ENCODE measurements at regions not wholly inside any gene's neighbourhood (a gene's known extent, or its start where the extent isn't known, plus 50 kb on each side); places are given as distances from the start of the nearest gene placed in this dataset.

DNA sequence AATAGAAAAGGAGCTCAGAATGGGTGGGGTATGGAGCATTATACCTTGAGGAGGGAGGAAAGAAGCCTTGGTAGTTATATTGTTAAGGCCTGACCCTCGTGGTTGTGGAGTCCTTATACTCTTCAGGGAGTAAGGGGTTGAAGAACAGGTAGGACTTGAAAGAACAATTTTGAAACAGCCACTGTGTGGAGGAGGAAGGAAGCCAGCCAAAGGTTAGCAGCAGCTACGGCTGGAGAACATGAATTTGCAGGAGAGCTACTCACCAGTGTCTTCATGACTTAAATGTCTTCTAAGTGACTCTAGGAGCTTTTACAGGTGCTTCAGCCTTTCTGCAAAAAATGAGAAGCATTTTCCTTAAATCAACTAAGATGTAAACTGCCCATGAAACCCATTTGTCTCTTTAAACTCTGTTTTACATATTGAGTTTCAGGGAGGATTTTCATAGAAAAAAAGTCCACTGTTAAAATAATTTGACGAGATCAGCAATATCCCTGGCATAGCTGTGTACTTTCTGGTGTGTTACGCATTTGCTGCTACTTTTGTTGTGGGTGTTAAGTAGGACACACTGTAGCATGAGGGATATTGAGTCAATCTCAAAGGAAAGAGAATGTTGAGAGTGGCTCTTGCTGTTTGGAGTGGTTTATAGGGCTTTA, 110.6 kb upstream of the ELL2 start (continued):
- TF ChIP-seq, protein P1, sequence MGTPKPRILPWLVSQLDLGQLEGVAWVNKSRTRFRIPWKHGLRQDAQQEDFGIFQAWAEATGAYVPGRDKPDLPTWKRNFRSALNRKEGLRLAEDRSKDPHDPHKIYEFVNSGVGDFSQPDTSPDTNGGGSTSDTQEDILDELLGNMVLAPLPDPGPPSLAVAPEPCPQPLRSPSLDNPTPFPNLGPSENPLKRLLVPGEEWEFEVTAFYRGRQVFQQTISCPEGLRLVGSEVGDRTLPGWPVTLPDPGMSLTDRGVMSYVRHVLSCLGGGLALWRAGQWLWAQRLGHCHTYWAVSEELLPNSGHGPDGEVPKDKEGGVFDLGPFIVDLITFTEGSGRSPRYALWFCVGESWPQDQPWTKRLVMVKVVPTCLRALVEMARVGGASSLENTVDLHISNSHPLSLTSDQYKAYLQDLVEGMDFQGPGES (IDR thresholded peaks at IDR 0.05; ENCODE audit: low read depth, low read length) = no peak
- no peak for TF ChIP-seq TAF1 (IDR thresholded peaks at IDR 0.05; ENCODE audit: borderline replicate concordance, low read depth, low read length)
- no peak for TF ChIP-seq RFX5 (IDR thresholded peaks at IDR 0.05; ENCODE audit: low read length)

DNA sequence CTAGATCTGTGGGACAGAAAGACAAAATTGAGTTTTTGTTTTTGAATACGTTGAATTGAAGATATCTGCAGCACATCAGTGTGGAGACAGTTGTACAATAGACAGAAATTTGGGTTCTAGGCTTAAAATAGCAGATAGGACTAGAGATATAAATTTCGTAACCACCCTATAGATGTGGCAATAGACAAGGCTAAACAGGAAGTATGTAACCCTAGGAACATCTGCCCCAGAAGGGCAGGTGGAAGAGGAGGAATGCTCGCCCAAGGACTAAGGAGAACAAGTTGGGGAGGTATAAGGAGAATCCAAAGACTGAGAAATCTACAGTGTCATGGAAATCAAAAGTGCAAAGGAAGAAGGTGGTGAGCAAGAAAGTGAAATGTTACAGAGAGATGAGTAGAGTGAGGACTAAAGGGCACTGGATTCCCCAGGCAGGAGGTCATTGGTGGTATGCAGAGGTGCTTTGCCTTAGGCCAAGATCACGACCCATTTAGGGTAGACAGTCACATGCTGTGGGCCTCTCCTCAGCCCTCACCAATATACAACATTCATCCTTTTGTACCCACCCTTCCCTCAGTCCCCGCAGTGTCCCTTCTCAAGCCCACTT, 109.1 kb upstream of the ELL2 start:
- no peaks in the 10 kb centered on the region for H3K9me2 ChIP-seq

More for the DNA sequence above, 109.1 kb upstream of the ELL2 start:
- no peaks in the 10 kb centered on the region for H3K9me3 ChIP-seq
- peaks cover 37% of the 10 kb centered on the region for H3F3A ChIP-seq (replicated peaks; ENCODE audit: insufficient read depth)
- no peak overlapping the region for H2AFZ ChIP-seq (ENCODE audit: low read depth)
- ChIA-PET POLR2A (no interaction called here), CTCF (no interaction called here)
- no peaks in the 10 kb centered on the region for H3K79me2 ChIP-seq (ENCODE audit: insufficient read depth)
- H4K20me1 ChIP-seq (ENCODE audit: insufficient read depth) = no peaks in the 10 kb centered on the region
- peaks cover 2 to 26% of the 10 kb centered on the region in 2 experiments; a peak in 3 of 4 replicates for H3K4me1 ChIP-seq (ENCODE audit: control insufficient read depth in 1 of 2, insufficient read depth in 2 of 2, low read depth in 1 of 2, low read length in 1 of 2)
- H3K27me3 ChIP-seq (ENCODE audit: insufficient read depth) = no peaks in the 10 kb centered on the region
- no peak overlapping the region for H3K4me2 ChIP-seq
- no peaks in the 10 kb centered on the region for H3K36me3 ChIP-seq (replicated peaks in 1 of 2; ENCODE audit: control insufficient read depth in 1 of 2, insufficient read depth in 2 of 2, low read length in 1 of 2)
- H3K4me3 ChIP-seq (ENCODE audit: low read depth in 2 of 2, low read length in 1 of 2) = no peak overlapping the region
- no peak overlapping the region for H3K27ac ChIP-seq (ENCODE audit: low read depth in 2 of 2, low read length in 1 of 2)
- no peak for DNase-seq
- TF ChIP-seq RAD21 (IDR thresholded peaks at IDR 0.05; ENCODE audit: low read length) (no peak), CHD2 (IDR thresholded peaks at IDR 0.05; ENCODE audit: low read length, partially characterized antibody) (no peak), MEF2A (IDR thresholded peaks at IDR 0.05; ENCODE audit: borderline replicate concordance, low read depth) (no peak), EZH2phosphoT487 (IDR thresholded peaks at IDR 0.05; ENCODE audit: borderline replicate concordance, low read depth) (no peak), YY1 (IDR thresholded peaks at IDR 0.05; ENCODE audit: low read depth) (no peak), RXRA (IDR thresholded peaks at IDR 0.05; ENCODE audit: borderline replicate concordance, low read depth) (no peak), SIN3A (IDR thresholded peaks at IDR 0.05; ENCODE audit: borderline replicate concordance, low read depth, low read length) (no peak), EP300 (IDR thresholded peaks at IDR 0.05; ENCODE audit: borderline replicate concordance in 1 of 2, low read depth in 1 of 2, low read length in 1 of 2) (no peak), FOSL2 (IDR thresholded peaks at IDR 0.05; ENCODE audit: borderline replicate concordance, low read depth) (no peak), NFIC (IDR thresholded peaks at IDR 0.05; ENCODE audit: borderline replicate concordance) (no peak), JUND (IDR thresholded peaks at IDR 0.05) (no peak), RFX5 (IDR thresholded peaks at IDR 0.05; ENCODE audit: low read length) (no peak)
- TF ChIP-seq, protein P2, sequence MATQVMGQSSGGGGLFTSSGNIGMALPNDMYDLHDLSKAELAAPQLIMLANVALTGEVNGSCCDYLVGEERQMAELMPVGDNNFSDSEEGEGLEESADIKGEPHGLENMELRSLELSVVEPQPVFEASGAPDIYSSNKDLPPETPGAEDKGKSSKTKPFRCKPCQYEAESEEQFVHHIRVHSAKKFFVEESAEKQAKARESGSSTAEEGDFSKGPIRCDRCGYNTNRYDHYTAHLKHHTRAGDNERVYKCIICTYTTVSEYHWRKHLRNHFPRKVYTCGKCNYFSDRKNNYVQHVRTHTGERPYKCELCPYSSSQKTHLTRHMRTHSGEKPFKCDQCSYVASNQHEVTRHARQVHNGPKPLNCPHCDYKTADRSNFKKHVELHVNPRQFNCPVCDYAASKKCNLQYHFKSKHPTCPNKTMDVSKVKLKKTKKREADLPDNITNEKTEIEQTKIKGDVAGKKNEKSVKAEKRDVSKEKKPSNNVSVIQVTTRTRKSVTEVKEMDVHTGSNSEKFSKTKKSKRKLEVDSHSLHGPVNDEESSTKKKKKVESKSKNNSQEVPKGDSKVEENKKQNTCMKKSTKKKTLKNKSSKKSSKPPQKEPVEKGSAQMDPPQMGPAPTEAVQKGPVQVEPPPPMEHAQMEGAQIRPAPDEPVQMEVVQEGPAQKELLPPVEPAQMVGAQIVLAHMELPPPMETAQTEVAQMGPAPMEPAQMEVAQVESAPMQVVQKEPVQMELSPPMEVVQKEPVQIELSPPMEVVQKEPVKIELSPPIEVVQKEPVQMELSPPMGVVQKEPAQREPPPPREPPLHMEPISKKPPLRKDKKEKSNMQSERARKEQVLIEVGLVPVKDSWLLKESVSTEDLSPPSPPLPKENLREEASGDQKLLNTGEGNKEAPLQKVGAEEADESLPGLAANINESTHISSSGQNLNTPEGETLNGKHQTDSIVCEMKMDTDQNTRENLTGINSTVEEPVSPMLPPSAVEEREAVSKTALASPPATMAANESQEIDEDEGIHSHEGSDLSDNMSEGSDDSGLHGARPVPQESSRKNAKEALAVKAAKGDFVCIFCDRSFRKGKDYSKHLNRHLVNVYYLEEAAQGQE (IDR thresholded peaks at IDR 0.05; ENCODE audit: low read depth, low read length) = no peak
- TF ChIP-seq, protein P3, sequence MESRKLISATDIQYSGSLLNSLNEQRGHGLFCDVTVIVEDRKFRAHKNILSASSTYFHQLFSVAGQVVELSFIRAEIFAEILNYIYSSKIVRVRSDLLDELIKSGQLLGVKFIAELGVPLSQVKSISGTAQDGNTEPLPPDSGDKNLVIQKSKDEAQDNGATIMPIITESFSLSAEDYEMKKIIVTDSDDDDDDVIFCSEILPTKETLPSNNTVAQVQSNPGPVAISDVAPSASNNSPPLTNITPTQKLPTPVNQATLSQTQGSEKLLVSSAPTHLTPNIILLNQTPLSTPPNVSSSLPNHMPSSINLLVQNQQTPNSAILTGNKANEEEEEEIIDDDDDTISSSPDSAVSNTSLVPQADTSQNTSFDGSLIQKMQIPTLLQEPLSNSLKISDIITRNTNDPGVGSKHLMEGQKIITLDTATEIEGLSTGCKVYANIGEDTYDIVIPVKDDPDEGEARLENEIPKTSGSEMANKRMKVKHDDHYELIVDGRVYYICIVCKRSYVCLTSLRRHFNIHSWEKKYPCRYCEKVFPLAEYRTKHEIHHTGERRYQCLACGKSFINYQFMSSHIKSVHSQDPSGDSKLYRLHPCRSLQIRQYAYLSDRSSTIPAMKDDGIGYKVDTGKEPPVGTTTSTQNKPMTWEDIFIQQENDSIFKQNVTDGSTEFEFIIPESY (IDR thresholded peaks at IDR 0.05; ENCODE audit: borderline replicate concordance, low read depth) = no peak
- TF ChIP-seq, protein P1 (IDR thresholded peaks at IDR 0.05; ENCODE audit: low read depth, low read length) = no peak
- TF ChIP-seq, protein P4, sequence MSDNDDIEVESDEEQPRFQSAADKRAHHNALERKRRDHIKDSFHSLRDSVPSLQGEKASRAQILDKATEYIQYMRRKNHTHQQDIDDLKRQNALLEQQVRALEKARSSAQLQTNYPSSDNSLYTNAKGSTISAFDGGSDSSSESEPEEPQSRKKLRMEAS (IDR thresholded peaks at IDR 0.05; ENCODE audit: low read depth) = no peak
- TF ChIP-seq, protein P5, sequence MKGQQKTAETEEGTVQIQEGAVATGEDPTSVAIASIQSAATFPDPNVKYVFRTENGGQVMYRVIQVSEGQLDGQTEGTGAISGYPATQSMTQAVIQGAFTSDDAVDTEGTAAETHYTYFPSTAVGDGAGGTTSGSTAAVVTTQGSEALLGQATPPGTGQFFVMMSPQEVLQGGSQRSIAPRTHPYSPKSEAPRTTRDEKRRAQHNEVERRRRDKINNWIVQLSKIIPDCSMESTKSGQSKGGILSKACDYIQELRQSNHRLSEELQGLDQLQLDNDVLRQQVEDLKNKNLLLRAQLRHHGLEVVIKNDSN (IDR thresholded peaks at IDR 0.05; ENCODE audit: borderline replicate concordance, low read depth) = no peak
- no peak overlapping the region for H3K9ac ChIP-seq
- 91% methylated on average over 5 of the region's 5 CpGs for WGBS (ENCODE audit: low lambda C conversion rate)

All from SK-N-SH (cell line).